ENCODE measurements at regions not wholly inside any gene's neighbourhood (a gene's known extent, or its start where the extent isn't known, plus 50 kb on each side); places are given as distances from the start of the nearest gene placed in this dataset.

DNA sequence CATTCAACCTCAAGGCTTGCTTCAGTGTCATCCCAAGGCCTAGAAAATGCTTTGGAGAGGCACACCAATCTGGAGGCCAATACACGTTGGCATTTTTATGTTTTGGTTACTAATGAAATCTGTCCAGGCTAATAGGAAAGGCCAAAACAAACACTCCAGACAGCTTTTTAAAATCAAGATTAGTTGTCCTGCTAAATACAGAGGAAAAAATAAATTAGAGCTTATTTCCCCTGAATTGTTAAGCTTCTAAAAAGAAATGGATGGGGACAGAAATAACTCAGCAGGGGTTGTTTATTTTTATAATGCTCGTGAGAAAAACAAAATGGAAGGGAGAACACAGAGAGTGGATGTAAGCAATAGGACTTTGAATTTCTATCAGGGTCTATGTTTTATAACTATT, 438.5 kb upstream of the LRRC4C start:
- no peak for TF ChIP-seq POLR2A (IDR thresholded peaks at IDR 0.05)
- TF ChIP-seq EP300 (IDR thresholded peaks at IDR 0.05), result no peak
- TF ChIP-seq CTCF (IDR thresholded peaks at IDR 0.05), result no peak

Measured in gastroesophageal sphincter (tissue), 3 donors.